Natural killer cell (primary cell): ENCODE measurements at regions not wholly inside any gene's neighbourhood (a gene's known extent, or its start where the extent isn't known, plus 50 kb on each side); places are given as distances from the start of the nearest gene placed in this dataset.

Source experiments
- ATAC-seq, 3 donors: fragments of 150-1000 bp in 2 of 3; fragments of 200-7000 bp in 1 of 3; cut with Tn5 transposase; 1 replicate in 1 of 3; 2 replicates in 2 of 3; pipeline ENCODE4 v1.10.0; 2021; ENCODE audit warnings: mild to moderate bottlenecking in 2 of 3, moderate library complexity in 2 of 3
- DNase-seq, 2 donors: peaks; one replicate each; pipeline versions ENCODE4 v3.0.0 to v3.0.0-alpha.2; 2013 to 2021; ENCODE audit warnings: mixed read lengths in 1 of 2
- H3K27ac ChIP-seq: one replicate; pipeline ENCODE4 v1.5.1; 2013; ENCODE audit warnings: mild to moderate bottlenecking, low read length
- H3K27me3 ChIP-seq: one replicate; pipeline ENCODE4 v1.6.1; 2013; ENCODE audit warnings: low read length; ENCODE audit not compliant: control insufficient read depth, insufficient read depth
- H3K36me3 ChIP-seq: one replicate; pipeline ENCODE4 v1.6.1; 2013; ENCODE audit warnings: low read length; ENCODE audit not compliant: control insufficient read depth, insufficient read depth
- H3K4me1 ChIP-seq: one replicate; pipeline ENCODE4 v1.6.1; 2013; ENCODE audit warnings: low read length; ENCODE audit not compliant: control insufficient read depth, insufficient read depth
- H3K4me3 ChIP-seq: one replicate; pipeline ENCODE4 v1.5.1; 2013; ENCODE audit warnings: low read length
- H3K9me3 ChIP-seq: one replicate; pipeline ENCODE4 v1.6.1; 2013; ENCODE audit warnings: low read length; ENCODE audit not compliant: control insufficient read depth, insufficient read depth
- H3K27ac Mint-ChIP-seq, 2 donors: one replicate each; pipeline ENCODE4 v1.8.0; 2022; ENCODE audit warnings: mild to moderate bottlenecking in 2 of 2, mixed read lengths in 2 of 2, moderate library complexity in 1 of 2
- H3K27me3 Mint-ChIP-seq, 2 donors: one replicate each; pipeline ENCODE4 v1.8.0; 2022; ENCODE audit warnings: low read depth in 2 of 2, mixed read lengths in 2 of 2
- H3K36me3 Mint-ChIP-seq: one replicate; pipeline ENCODE4 v1.8.0; 2022; ENCODE audit warnings: mixed read lengths
- H3K4me1 Mint-ChIP-seq, 2 donors: one replicate each; pipeline ENCODE4 v1.8.0; 2022; ENCODE audit warnings: mixed read lengths in 2 of 2
- H3K4me3 Mint-ChIP-seq: one replicate; pipeline ENCODE4 v1.8.0; 2022; ENCODE audit warnings: mild to moderate bottlenecking, moderate library complexity, mixed read lengths
- H3K9me3 Mint-ChIP-seq, 2 donors: one replicate each; pipeline ENCODE4 v1.8.0; 2022; ENCODE audit warnings: mixed read lengths in 2 of 2
- CTCF ChIP-seq: fragments of 200-600 bp; IDR thresholded peaks from one replicate; pipeline ENCODE4 v1.8.0; 2022; ENCODE audit warnings: antibody characterized with exemption
- WGBS: methylation state at CpG from one replicate; pipeline ENCODE4 v1.1.7; 2013; ENCODE audit warnings: missing lambda C conversion rate; ENCODE audit not compliant: insufficient coverage; 5-methylcytosine and 5-hydroxymethylcytosine counted together
- intact Hi-C: fragments of 100-400 bp; cut with micrococcal nuclease; formaldehyde crosslinking; loops from one replicate; pipeline ENCODE4 v1.14.2; 2022

- H3K36me3 ChIP-seq = no peaks in the 10 kb centered on the region
- no peaks in the 10 kb centered on the region for H3K4me1 ChIP-seq
- H3K27me3 ChIP-seq = no peaks in the 10 kb centered on the region
- WGBS = 41% methylated on average over 3 of the region's 3 CpGs
- no peaks in the 10 kb centered on the region for H3K27me3 Mint-ChIP-seq
- H3K27ac Mint-ChIP-seq = no peak overlapping the region
- TF ChIP-seq CTCF = no peak
- H3K4me3 ChIP-seq = no peak overlapping the region
- no peak overlapping the region for H3K27ac ChIP-seq
- no peaks in the 10 kb centered on the region for H3K9me3 ChIP-seq
- intact Hi-C loops = no loop called here
- H3K36me3 Mint-ChIP-seq = no peaks in the 10 kb centered on the region
- peaks cover 0 to 3% of the 10 kb centered on the region in 2 donors for H3K9me3 Mint-ChIP-seq
- no peak overlapping the region for H3K4me3 Mint-ChIP-seq
- ATAC-seq = no peak
- DNase-seq = no peak
- no peaks in the 10 kb centered on the region for H3K4me1 Mint-ChIP-seq
Measured at GRCh38 chrY:8202837-8203236, 1134.4 kb upstream of the TSPY4 start.

GRCh38 chrY:8241144-8241543, 1096.1 kb upstream of the TSPY4 start:
- H3K4me3 Mint-ChIP-seq = no peak overlapping the region
- no peaks in the 10 kb centered on the region for H3K4me1 Mint-ChIP-seq
- no peaks in the 10 kb centered on the region for H3K36me3 ChIP-seq
- ATAC-seq (no peak), DNase-seq (no peak)
- peaks cover 0 to 2% of the 10 kb centered on the region in 2 donors for H3K9me3 Mint-ChIP-seq
- H3K27me3 ChIP-seq = no peaks in the 10 kb centered on the region
- intact Hi-C loops = no loop called here
- no peaks in the 10 kb centered on the region for H3K27me3 Mint-ChIP-seq
- H3K27ac ChIP-seq = no peak overlapping the region
- no peak overlapping the region for H3K27ac Mint-ChIP-seq
- H3K36me3 Mint-ChIP-seq = no peaks in the 10 kb centered on the region
- H3K9me3 ChIP-seq = no peaks in the 10 kb centered on the region
- WGBS = 58% methylated on average over 5 of the region's 8 CpGs
- H3K4me3 ChIP-seq = no peak overlapping the region
- TF ChIP-seq CTCF = no peak
- no peaks in the 10 kb centered on the region for H3K4me1 ChIP-seq

- no peak for ATAC-seq
- TF ChIP-seq CTCF = no peak
- intact Hi-C loops = no loop called here
Measured at GRCh38 chrY:8273807-8274206, 1063.5 kb upstream of the TSPY4 start.

GRCh38 chrY:8305021-8305420, 1032.2 kb upstream of the TSPY4 start:
- intact Hi-C loops = no loop called here
- H3K27ac Mint-ChIP-seq = no peak overlapping the region
- Histone ChIP-seq H3K27me3 (no peaks in the 10 kb centered on the region), H3K36me3 (no peaks in the 10 kb centered on the region), H3K27ac (no peak overlapping the region), H3K4me1 (no peaks in the 10 kb centered on the region), H3K4me3 (no peak overlapping the region), H3K9me3 (no peaks in the 10 kb centered on the region)
- H3K9me3 Mint-ChIP-seq = peaks cover 0 to 4% of the 10 kb centered on the region in 2 donors
- no peak for ATAC-seq
- H3K4me1 Mint-ChIP-seq = no peaks in the 10 kb centered on the region
- no peak for DNase-seq
- no peaks in the 10 kb centered on the region for H3K27me3 Mint-ChIP-seq
- no peak for TF ChIP-seq CTCF
- WGBS = no CpG with 5 or more reads among the region's 1 CpG
- H3K36me3 Mint-ChIP-seq = no peaks in the 10 kb centered on the region
- no peak overlapping the region for H3K4me3 Mint-ChIP-seq

More at GRCh38 chrY:8273807-8274206, 1063.5 kb upstream of the TSPY4 start:
- Histone ChIP-seq H3K4me3 (no peak overlapping the region), H3K27me3 (no peaks in the 10 kb centered on the region), H3K27ac (no peak overlapping the region), H3K9me3 (no peaks in the 10 kb centered on the region), H3K4me1 (no peaks in the 10 kb centered on the region), H3K36me3 (no peaks in the 10 kb centered on the region)
- H3K27ac Mint-ChIP-seq = no peak overlapping the region
- H3K4me1 Mint-ChIP-seq = no peaks in the 10 kb centered on the region
- no peak overlapping the region for H3K4me3 Mint-ChIP-seq
- H3K27me3 Mint-ChIP-seq = no peaks in the 10 kb centered on the region
- no peaks in the 10 kb centered on the region for H3K36me3 Mint-ChIP-seq
- no peaks in the 10 kb centered on the region for H3K9me3 Mint-ChIP-seq
- DNase-seq = no peak
